ELF-1 (cell line): ENCODE measurements at regions not wholly inside any gene's neighbourhood (a gene's known extent, or its start where the extent isn't known, plus 50 kb on each side); places are given as distances from the start of the nearest gene placed in this dataset.
"Not testable (repeated sequence)": the region's sequence is repeated elsewhere in the genome, so short reads cannot be mapped to it uniquely, and the experiment has no call there.

Experiments
- DNase-seq: peaks from one replicate; pipeline ENCODE4 v3.0.0-alpha.2; 2016; ENCODE audit warnings: low read depth, low spot score

DNA sequence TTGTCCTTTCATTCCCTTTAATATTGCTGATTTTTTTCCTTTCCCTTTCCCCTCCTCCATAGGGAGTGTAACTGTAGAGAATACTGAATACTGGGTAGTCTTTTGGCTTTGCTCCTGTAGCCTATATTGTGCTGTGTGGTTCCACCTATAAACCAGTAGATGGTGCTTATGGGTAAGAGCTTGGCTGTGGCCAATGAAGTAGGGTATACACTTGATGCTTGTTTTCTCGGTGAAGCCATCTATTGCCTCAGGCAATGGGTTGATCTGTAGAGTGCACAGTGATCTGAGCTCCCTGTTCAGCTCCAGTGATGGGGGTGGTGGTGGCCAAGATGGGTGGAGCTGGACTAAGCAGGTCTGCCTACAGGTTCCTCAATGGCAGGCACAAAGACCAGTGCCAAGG is 203.3 kb upstream of the IMPG1 start:
- peak; percentile 52 for DNase-seq

DNA sequence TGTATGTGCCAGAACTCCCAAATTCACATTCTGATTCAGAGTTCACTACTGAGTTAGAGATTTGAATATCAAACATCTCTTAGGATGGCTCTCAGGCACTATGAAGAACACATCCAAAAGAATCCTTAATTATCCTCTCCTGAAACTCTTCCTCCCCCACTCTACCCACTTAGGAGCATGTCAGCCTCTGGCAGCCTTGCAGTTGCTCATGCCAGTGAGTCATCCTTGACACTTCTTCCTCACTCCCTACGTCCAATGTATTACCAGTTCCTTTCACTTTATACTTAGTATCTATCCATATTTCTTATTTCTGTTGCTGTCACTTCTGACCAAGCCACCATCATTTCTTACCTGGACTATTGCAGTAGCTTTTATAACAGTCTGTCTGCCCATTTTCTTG is 192.0 kb upstream of the IMPG1 start:
- DNase-seq = no peak

DNA sequence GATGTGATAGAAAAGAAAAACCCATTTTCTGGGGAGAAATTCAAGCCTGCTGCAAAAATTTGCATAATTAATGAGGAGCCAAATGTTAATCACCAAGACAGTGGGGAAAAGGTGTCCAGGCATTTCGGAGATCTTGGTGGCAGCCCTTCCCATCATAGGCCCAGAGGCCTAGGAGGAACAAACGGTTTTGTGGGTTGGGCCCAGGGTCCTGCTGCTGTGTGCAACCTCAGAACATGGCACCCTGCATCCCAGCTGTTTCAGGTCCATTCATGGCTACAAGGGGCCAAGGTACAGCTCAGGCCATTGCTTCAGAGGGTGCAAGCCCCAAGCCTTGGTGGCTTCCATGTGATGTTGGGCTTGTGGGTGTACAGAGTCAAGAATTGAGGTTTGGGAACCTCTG is 189.8 kb upstream of the IMPG1 start:
- no peak for DNase-seq

DNA sequence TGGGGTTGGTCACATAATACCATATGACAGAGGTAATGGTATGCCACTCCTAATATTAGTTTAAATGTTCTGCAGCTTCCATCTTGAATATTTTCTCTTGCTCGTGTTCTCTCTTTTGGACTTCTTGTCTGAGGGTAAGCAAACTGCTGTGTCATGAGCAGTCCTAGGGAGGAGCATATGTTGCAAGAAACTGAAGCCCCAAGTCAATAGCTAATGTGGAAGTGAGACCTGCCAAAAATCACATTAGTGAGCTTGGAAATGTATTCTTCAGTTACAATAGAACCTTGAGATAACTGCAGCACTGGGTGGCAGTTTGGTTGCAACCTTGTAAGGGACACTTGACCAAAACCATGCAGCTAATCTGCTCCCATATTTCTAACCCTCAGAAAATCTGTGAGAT is 178.2 kb upstream of the IMPG1 start:
- no peak for DNase-seq

DNA sequence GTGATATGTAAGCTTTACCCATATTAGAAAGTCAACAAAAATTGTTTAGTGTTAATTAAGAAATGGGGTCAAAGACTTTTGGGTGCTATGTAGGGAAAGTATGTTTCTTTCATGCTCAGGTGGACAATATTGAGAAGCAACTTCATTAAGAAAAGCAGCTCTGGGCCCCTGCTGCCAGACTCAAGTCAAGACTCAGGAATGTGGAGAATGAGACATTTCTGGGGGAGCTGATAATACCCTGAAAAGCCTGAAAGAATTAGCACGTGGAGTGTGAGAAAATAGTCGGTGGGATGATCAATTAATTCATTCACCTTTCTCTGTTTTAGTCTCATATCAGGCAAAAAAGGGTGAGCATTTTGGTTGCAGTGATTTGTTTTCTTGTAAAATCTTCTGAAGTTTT is 175.1 kb upstream of the IMPG1 start:
- no peak for DNase-seq

DNA sequence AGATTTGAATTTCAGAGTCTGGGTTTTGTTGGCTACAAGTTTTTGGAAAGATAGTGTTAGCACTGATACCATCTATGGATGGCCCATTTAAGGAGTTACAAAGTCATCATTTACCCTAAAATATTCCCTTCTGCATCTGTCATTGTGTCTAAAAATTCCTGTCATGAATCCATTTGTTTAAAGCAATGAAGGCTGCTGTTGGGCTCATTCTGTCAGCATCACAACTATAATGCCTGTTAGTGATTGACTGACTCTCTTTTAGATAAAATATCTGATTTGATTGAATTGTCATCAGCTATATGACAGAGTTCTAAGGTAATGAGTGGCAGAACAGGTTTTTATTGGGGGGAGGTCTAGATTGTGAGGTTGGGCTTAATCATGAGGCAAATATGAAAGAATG is 167.6 kb upstream of the IMPG1 start:
- DNase-seq = no peak

DNA sequence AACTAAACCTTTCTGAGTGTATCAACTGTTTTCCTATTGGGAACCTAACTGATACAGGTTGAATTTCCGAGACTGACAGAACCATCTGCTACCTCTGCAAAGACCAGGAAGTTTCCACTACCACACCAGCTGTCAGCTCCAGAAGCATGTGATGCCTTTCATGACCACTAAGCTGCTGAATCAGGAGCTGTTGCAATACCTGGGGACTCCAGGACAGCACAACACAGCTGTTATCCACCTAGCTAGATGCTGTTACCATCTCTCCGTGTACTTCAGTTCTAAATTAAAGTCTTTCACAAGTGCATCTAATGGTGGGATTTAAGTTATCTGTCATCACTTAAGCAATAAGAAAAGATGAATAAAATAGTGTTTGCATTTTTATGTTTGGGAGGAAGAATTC is 158.2 kb upstream of the IMPG1 start:
- peak; percentile 12 for DNase-seq

DNA sequence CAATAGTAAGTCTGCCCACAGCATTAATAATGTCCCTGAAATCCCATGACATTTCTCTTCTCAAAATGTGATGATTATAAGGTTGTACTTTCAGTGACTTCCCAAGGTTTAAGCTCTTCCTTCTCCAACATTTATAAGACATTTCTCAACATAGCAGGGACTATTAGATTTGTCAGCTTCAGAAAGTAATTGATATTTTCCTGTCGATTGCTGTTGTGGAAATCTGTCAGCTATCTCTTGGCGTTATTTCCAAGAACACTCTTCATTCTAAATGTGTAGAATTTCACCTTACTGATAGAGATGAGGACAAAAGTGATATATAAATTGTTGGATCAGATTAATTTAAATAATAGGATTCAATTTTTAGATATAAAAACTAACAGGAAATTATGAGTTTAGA is 149.7 kb upstream of the IMPG1 start:
- no peak for DNase-seq

DNA sequence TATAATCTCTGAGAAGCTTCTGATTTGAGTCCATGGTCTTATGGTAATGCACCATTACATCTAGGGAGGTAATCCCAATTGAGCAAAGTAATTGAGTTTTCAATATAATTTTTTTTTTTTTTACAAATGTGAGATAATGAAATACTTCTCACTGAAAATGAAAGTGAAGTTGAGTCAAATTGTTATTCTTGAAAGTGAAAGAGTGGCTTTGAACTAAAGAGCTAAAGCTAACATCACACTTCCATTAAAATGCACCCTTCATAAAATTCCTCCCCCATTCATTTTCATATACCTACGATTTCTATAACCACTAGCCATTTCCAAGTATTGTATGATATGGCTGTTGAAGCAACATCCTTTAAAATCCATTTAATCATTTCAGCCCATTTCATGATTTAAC is 149.1 kb upstream of the IMPG1 start:
- DNase-seq = no peak

DNA sequence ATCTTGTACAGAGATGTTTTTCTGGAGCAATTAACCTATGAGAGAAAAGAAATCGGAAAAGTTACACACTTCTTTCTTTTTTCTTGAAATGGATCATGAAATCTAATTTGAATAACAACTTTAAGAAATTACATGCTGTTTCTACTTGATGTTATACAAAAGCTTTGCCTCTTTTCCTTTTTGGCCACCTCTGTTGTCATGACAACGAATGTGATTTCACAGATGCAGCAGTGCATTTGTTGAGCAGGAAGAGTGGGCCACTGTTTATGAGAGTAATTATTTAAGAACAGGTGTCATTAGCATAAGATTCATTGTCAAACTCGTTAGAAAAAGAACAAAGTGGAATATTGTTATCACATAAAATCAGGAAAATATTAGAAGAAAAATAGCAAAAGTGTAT is 148.3 kb upstream of the IMPG1 start:
- DNase-seq = no peak

DNA sequence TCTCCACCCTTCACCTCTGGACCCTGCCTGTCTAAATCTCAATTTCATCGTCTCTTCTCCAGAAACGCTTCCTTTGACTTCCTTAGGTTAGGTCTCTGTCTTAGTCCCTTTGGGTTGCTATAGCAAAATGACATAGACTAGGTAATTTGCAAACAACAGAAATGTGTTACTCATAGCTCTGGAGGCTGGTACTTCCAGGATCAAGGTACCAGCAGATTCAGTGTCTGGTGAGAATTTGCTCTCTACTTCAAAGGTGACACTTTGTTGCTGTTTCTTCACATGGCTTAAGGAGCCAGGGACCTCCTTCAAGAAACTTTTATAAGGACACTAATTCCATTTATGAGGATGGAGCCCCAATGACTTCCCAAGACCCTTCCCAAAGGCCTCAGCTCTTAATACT is 145.1 kb upstream of the IMPG1 start:
- DNase-seq = no peak

DNA sequence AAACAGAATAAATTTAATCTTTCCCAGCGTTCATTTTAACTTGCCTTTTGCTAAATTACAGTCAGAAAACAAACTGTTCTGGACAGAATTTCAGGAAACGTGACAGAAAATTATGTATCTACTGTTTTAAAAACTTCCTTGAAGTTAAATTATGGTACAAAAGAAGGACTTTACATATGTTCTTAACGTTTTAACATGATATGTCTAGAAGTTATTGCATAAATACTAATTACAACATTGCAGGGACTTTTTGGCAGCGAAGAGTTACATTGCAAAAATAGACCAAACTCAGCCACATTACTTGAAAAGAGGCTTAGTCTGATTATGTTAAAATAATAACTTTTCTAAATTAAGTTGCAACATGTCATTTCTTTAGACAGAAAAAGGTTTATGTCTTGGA is 142.1 kb upstream of the IMPG1 start:
- no peak for DNase-seq

DNA sequence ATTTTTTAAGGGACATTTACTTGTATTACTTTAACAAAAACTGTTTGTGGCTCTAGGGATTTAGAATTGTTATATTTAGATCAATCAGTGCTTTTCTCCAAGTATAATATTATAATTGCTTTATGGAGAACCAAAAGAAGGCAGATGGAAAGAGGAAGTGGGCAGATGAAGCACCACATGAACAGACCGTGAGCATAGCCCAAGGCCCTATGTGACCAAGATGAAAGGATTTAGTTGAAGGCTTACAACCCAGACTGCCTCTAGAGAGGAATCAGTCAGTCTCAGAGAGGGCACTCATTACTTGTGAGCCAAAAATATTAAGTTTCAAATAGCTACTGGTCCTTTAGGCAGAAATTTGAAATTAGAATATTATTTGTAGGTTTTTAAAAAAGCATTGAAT is 102.3 kb upstream of the IMPG1 start:
- no peak for DNase-seq

DNA sequence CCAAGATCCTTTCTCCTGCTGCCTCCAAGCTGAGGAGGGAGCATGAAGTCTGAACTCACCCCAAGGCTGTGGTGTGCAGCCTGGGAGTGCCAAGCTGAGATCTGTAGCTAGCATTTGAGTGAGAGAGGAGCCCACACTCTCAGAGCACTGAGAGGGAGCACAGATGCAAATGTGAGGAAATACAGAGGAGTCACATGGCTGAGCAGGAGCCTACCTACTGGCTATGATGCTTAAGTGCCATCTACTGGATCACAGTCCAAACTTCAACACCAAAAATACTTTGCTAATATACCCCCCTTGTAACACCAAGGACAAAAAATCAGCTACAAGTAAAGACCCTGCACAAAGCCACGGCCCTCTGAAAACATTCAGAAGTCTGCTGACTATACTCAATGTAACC is 94.4 kb upstream of the IMPG1 start:
- DNase-seq = peak; percentile 5

DNA sequence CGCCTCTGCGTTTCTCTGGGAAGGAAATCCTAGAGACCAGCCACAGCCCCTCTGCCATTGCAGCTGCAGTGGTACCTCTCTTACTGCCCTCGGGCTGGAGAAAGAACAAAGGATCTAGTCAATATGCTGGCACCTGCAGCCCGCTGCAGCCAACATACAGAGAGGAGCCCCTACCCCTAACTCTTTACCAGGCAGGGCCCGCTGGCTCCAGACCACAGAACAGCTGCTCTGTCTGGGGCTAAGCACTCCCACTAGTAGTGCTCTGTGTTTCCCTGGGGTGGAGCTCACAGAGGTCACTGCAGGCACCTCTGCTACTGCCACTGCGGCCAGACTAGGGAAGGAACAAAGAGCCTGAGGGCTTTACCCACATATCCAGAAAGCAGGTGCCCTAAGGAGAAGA is 93.8 kb upstream of the IMPG1 start:
- DNase-seq = no peak

DNA sequence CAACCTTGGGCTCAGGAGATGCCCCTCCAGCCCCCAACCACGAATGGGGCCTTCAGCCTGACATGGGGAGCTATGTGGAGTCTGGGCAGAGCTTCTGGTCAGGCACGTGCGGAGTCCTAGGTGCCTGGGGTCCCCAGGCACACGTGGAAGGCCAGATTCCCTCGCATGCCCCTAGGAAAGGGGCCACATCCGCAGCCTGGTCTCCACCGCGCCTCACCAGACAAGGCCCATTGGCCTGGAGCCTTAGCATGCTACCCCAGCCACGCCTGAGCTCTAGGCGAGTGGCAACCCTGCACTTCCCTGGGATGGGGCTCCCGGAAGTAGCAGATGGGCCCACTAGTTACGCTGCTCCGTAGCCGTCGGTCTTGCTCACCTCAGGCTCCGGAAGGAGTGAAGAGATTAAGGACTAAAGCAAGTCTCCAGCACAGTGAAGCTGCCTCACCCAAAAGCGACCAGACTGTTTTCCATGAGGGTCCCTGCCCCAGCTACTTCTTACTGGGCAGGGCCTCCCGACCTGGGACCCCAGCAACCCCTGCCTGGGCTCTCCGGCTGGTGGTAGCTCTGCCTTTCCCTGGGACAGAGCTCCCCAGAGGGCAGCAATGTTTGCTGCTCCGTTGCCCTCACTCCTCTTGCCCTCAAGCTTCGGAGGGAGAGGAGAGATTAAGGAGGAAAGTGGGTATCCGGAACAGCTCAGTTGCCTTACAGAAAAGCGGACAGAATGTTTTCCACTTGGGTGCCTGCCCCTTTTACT is 93.2 kb upstream of the IMPG1 start:
- DNase-seq = no peak

DNA sequence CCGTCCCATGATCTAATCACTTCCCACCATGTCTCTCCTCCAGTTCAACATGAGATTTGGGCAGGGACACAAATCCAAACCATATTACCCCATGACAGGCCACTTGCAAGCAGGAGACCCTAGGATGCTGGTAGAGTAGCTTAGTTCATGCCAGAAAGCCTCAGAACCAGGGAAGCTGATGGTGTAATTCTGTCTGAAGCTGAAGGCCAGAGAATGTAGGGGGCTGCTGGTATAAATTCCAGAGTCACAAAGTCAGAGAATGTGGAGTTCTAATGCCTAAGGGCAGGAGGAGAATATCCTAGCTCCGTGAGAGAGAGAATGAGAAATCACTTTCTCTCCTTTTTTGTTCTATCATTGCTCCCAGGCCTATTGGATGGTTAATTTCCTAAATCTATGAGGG is 90.3 kb upstream of the IMPG1 start:
- peak; percentile 11 for DNase-seq

DNA sequence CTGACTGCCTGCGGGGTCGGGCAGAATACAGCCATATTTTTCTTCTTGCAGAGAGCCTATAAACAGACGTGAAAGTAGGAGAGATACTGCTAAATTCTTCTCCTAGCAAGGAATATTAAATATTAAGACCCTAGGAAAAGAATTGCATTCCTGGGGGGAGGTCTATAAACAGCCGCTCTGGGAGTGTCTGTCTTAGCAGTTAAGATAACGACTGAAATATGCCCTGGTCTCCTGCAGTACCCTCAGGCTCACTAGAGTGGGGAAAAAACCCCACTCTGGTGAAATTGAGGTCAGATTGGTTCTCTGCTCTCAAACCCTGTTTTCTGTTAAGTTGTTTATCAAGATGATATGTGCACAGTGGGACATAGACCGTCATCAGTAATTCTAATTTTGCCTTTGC is 85.3 kb upstream of the IMPG1 start:
- DNase-seq = not testable (repeated sequence)

DNA sequence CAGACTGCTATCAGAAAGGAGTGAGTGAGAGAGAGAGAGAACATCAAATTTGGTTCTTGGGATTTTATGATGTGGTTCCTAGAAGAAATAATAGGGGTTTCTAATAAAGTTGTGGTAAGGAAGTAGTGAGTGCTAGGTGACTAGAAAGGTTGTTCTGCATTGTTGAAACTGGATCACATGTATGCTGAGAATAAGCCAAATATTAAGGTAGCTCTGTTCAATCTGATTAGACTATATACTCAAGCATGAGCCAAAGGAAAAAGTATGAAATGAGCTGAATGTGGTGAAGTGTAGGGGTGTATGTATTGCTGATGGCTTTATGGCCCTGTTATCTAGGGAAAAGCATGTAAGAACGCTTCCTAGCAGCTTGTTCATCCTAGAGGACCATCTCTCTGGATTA is 63.0 kb upstream of the IMPG1 start:
- no peak for DNase-seq

DNA sequence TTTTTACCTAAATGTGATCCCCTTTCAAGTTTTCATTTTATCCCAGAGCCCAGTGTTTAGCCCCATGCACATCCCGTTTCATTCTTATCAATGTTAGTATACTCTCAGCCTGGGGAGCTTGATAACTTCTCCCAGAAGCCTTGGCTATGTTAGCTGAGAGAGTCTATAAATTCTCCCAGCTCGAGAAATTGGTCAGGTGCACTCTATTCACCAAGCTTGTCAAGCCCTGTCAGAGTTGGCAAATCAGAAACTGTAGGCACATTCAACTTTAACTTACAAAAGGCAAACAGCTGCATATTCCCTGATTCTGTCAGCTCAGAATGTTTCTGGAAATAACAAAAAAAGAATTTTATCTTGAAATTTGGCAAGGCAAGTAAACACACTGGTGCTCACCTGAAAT is 62.2 kb upstream of the IMPG1 start:
- DNase-seq = no peak

DNA sequence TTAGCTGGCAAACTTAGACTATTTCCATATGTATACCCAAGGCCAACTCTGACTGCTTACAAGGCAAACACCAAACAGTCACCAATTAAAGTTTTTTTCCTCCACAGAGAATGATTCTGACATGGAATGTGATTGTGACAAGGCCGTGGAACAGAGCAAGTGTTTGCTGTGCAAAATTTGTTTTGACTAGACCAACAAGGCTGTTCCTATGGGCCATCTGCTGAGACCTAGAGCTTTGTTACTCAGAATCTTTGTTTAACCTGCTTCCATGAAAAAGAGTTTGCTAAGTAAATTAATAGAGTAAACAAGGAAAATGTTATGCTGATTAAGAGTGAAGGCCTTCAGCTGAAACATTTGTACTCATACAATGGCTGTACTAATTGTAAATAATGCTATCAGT is 51.6 kb upstream of the IMPG1 start:
- no peak for DNase-seq
